Amniotic stem cell (primary cell): ENCODE measurements at regions not wholly inside any gene's neighbourhood (a gene's known extent, or its start where the extent isn't known, plus 50 kb on each side); places are given as distances from the start of the nearest gene placed in this dataset.

Experiments
- DNase-seq: peaks from one replicate; lab custom pipeline; 2025; lab: John Stamatoyannopoulos, UW

GRCh38 chr10:3239066-3239919 lies 66.7 kb upstream of the PITRM1 start:
- DNase-seq = no peak

- no peak for DNase-seq
Measured at GRCh38 chr10:3238115-3238871, 65.7 kb upstream of the PITRM1 start.

- no peak for DNase-seq
Measured at GRCh38 chr10:3237530-3237929, 64.9 kb upstream of the PITRM1 start.

- no peak for DNase-seq
Measured at GRCh38 chr10:3236644-3237404, 64.2 kb upstream of the PITRM1 start.

- DNase-seq = no peak
Measured at GRCh38 chr10:3235996-3236510, 63.5 kb upstream of the PITRM1 start.

GRCh38 chr10:3235395-3235794 lies 62.8 kb upstream of the PITRM1 start:
- DNase-seq = no peak

- no peak for DNase-seq
Measured at GRCh38 chr10:3233486-3233990, 61.0 kb upstream of the PITRM1 start.

GRCh38 chr10:3231951-3232730 lies 59.6 kb upstream of the PITRM1 start:
- DNase-seq = no peak

GRCh38 chr10:3229815-3230214 lies 57.2 kb upstream of the PITRM1 start:
- DNase-seq = no peak

- no peak for DNase-seq
Measured at GRCh38 chr10:3228629-3228945, 56.0 kb upstream of the PITRM1 start.

- DNase-seq = peak; percentile 58
Measured at GRCh38 chr10:3226960-3227744, 54.6 kb upstream of the PITRM1 start.

GRCh38 chr10:3225561-3225960 lies 53.0 kb upstream of the PITRM1 start:
- no peak for DNase-seq

- no peak for DNase-seq
Measured at GRCh38 chr10:3224241-3224640, 51.7 kb upstream of the PITRM1 start.

GRCh38 chr10:3222626-3223025 lies 50.0 kb upstream of the PITRM1 start:
- DNase-seq = no peak
